HG03442 (cell line): ENCODE measurements at regions not wholly inside any gene's neighbourhood (a gene's known extent, or its start where the extent isn't known, plus 50 kb on each side); places are given as distances from the start of the nearest gene placed in this dataset.

Experiments
- ATAC-seq: cut with Tn5 transposase; IDR thresholded peaks from one replicate; pipeline ENCODE4 v1.9.1; 2021; ENCODE audit warnings: mild to moderate bottlenecking, moderate library complexity; ENCODE audit not compliant: unreplicated experiment

GRCh38 chr16:85429776-85430522 lies 183.2 kb upstream of the GSE1 start:
- ATAC-seq, result no peak

- ATAC-seq, result no peak
These were observed 182.3 kb upstream of the GSE1 start for GRCh38 chr16:85430523-85431421.

GRCh38 chr16:85431431-85432124 lies 181.5 kb upstream of the GSE1 start:
- ATAC-seq, result no peak

GRCh38 chr16:85432606-85433005 lies 180.5 kb upstream of the GSE1 start:
- ATAC-seq, result no peak

GRCh38 chr16:85433477-85433876 lies 179.6 kb upstream of the GSE1 start:
- ATAC-seq, result no peak

- ATAC-seq, result no peak
These were observed 177.8 kb upstream of the GSE1 start for GRCh38 chr16:85435286-85435685.

GRCh38 chr16:85435700-85436099 lies 177.4 kb upstream of the GSE1 start:
- ATAC-seq, result no peak

GRCh38 chr16:85436207-85436606 lies 176.9 kb upstream of the GSE1 start:
- no peak for ATAC-seq

- no peak for ATAC-seq
These were observed 176.4 kb upstream of the GSE1 start for GRCh38 chr16:85436636-85437165.

- ATAC-seq, result no peak
These were observed 175.7 kb upstream of the GSE1 start for GRCh38 chr16:85437166-85438052.

GRCh38 chr16:85438981-85439685 lies 174.0 kb upstream of the GSE1 start:
- no peak for ATAC-seq

GRCh38 chr16:85440744-85441143 lies 172.4 kb upstream of the GSE1 start:
- ATAC-seq, result no peak

- no peak for ATAC-seq
These were observed 171.8 kb upstream of the GSE1 start for GRCh38 chr16:85441189-85441889.

GRCh38 chr16:85441890-85442670 lies 171.0 kb upstream of the GSE1 start:
- ATAC-seq, result no peak

- ATAC-seq, result no peak
These were observed 170.0 kb upstream of the GSE1 start for GRCh38 chr16:85443116-85443515.

- no peak for ATAC-seq
These were observed 169.6 kb upstream of the GSE1 start for GRCh38 chr16:85443531-85443930.

GRCh38 chr16:85445064-85445778 lies 167.9 kb upstream of the GSE1 start:
- no peak for ATAC-seq
